Colonic mucosa (tissue), 4 donors: ENCODE measurements at regions not wholly inside any gene's neighbourhood (a gene's known extent, or its start where the extent isn't known, plus 50 kb on each side); places are given as distances from the start of the nearest gene placed in this dataset.

ENCODE experiments used
- DNase-seq: peaks from one replicate; pipeline ENCODE4 v3.0.0-alpha.2; 2020
- H3K27ac ChIP-seq: fragments of 200-600 bp; one replicate; pipeline ENCODE4 v1.8.0; 2021
- H3K27me3 ChIP-seq: fragments of 200-600 bp; one replicate; pipeline ENCODE4 v1.8.0; 2021
- H3K36me3 ChIP-seq: fragments of 200-600 bp; one replicate; pipeline ENCODE4 v1.8.0; 2021
- H3K4me1 ChIP-seq: fragments of 200-600 bp; one replicate; pipeline ENCODE4 v1.8.0; 2021; ENCODE audit warnings: mild to moderate bottlenecking
- H3K4me3 ChIP-seq: fragments of 200-600 bp; one replicate; pipeline ENCODE4 v1.8.0; 2021
- H3K9ac ChIP-seq, 2 donors: one replicate each; pipeline ENCODE4 v1.7.0; 2013; ENCODE audit warnings: control low read depth in 2 of 2, low read depth in 2 of 2, low read length in 2 of 2
- H3K9me3 ChIP-seq: fragments of 200-600 bp; one replicate; pipeline ENCODE4 v1.8.0; 2021
- intact Hi-C: fragments of 100-400 bp; cut with DNase I; formaldehyde crosslinking; loops from one replicate; pipeline ENCODE4 v1.14.1; 2022
- TF ChIP-seq, protein P1 (sequence below): fragments of 200-600 bp; IDR thresholded peaks from one replicate; pipeline ENCODE4 v1.8.0; 2022; ENCODE audit warnings: antibody characterized with exemption, mild to moderate bottlenecking
- donor health status: healthy.
- donor health status: DM: no; HTN: no; CAD: no.
- donor health status: DM: no; HTN: no; CAD: no.

GRCh38 chr21:35399002-35399530, 350.0 kb upstream of the RUNX1 start:
- no peak overlapping the region for H3K4me3 ChIP-seq
- intact Hi-C loops: no loop called here
- H3K4me1 ChIP-seq: no peaks in the 10 kb centered on the region
- TF ChIP-seq, protein P1, sequence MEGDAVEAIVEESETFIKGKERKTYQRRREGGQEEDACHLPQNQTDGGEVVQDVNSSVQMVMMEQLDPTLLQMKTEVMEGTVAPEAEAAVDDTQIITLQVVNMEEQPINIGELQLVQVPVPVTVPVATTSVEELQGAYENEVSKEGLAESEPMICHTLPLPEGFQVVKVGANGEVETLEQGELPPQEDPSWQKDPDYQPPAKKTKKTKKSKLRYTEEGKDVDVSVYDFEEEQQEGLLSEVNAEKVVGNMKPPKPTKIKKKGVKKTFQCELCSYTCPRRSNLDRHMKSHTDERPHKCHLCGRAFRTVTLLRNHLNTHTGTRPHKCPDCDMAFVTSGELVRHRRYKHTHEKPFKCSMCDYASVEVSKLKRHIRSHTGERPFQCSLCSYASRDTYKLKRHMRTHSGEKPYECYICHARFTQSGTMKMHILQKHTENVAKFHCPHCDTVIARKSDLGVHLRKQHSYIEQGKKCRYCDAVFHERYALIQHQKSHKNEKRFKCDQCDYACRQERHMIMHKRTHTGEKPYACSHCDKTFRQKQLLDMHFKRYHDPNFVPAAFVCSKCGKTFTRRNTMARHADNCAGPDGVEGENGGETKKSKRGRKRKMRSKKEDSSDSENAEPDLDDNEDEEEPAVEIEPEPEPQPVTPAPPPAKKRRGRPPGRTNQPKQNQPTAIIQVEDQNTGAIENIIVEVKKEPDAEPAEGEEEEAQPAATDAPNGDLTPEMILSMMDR: no peak
- H3K27me3 ChIP-seq: no peaks in the 10 kb centered on the region
- H3K9ac ChIP-seq: no peak overlapping the region
- H3K27ac ChIP-seq: no peak overlapping the region
- H3K36me3 ChIP-seq: no peaks in the 10 kb centered on the region
- DNase-seq: no peak
- H3K9me3 ChIP-seq: no peaks in the 10 kb centered on the region

GRCh38 chr21:35398346-35398982, 349.4 kb upstream of the RUNX1 start:
- Histone ChIP-seq H3K27me3 (no peaks in the 10 kb centered on the region), H3K9me3 (no peaks in the 10 kb centered on the region), H3K36me3 (no peaks in the 10 kb centered on the region), H3K4me1 (no peaks in the 10 kb centered on the region), H3K4me3 (no peak overlapping the region), H3K27ac (no peak overlapping the region), H3K9ac (no peak overlapping the region)
- TF ChIP-seq, protein P1: no peak
- intact Hi-C loops: no loop called here
- no peak for DNase-seq

DNA sequence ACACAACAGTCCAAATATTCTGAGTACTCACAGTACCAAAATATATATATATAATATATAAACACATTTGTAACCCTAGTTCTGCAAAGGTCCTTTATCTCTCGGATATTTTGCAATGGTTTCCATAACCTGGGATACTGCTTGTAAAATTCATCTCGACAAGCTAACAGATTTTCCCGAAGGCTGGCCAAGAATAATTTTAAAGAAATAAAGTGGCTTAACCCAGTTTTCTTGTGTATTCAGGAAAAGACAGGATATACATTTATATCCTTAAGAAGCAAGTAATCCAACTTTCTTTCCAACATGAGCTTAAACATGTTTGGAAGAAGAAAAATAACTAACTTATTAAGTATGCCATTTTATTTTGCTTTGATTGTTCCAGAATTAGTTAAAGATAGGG, 348.7 kb upstream of the RUNX1 start:
- Histone ChIP-seq H3K27me3 (no peaks in the 10 kb centered on the region), H3K9me3 (no peaks in the 10 kb centered on the region), H3K4me3 (no peak overlapping the region), H3K27ac (no peak overlapping the region), H3K9ac (no peak overlapping the region), H3K4me1 (no peaks in the 10 kb centered on the region), H3K36me3 (no peaks in the 10 kb centered on the region)
- TF ChIP-seq, protein P1: no peak
- DNase-seq: no peak
- intact Hi-C loops: no loop called here

DNA sequence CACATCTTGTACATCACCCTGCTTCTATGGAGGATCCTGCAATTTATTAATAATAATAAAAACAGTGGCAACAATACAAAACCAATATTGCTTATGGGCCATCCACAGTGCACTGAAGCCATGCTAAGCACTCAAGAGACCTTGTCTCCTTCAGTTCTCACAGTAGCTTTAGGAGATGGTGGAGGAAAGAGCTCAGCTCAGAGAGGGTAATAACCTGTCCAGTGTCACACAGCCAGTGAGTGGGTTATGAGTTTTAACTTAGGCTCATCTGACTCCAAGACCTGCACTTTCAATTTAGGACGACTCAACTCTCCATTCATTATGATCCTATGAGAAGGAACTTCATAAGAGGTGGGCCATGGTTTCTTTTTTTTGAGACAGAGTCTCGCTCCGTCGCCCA, 347.6 kb upstream of the RUNX1 start:
- no peak for DNase-seq
- TF ChIP-seq, protein P1: no peak

DNA sequence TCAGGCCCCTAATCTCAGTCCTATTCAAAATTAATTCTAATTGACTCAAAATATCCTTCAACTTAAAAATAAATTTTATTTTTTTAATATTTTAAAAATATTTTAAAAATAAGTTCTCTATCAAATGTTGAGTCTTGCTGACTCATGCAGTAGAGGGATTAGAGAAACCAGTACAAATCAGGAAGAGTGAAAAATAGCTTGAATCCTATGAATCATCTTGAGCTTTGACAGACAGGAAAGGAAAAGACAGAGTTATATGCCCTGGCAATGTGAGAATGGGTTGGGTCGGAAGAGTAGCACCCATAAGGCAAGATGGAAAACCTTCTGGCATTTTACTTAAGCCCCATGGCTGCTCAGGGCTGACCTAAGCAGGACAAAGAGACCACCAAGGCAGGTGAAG, 346.6 kb upstream of the RUNX1 start:
- Histone ChIP-seq H3K27me3 (no peaks in the 10 kb centered on the region), H3K4me3 (no peak overlapping the region), H3K4me1 (no peaks in the 10 kb centered on the region), H3K9ac (no peak overlapping the region), H3K9me3 (no peaks in the 10 kb centered on the region), H3K27ac (no peak overlapping the region), H3K36me3 (no peaks in the 10 kb centered on the region)
- intact Hi-C loops: no loop called here
- DNase-seq: no peak
- TF ChIP-seq, protein P1: no peak

More for the DNA sequence above, 347.6 kb upstream of the RUNX1 start:
- Histone ChIP-seq H3K4me1 (no peaks in the 10 kb centered on the region), H3K27me3 (no peaks in the 10 kb centered on the region), H3K36me3 (no peaks in the 10 kb centered on the region), H3K27ac (no peak overlapping the region), H3K9ac (no peak overlapping the region), H3K4me3 (no peak overlapping the region), H3K9me3 (no peaks in the 10 kb centered on the region)
- intact Hi-C loops: no loop called here
